Activated CD8-positive, alpha-beta T cell treated with anti-CD3 and anti-CD28 coated beads for 36 hours (primary cell): ENCODE measurements at regions not wholly inside any gene's neighbourhood (a gene's known extent, or its start where the extent isn't known, plus 50 kb on each side); places are given as distances from the start of the nearest gene placed in this dataset.
A peak's percentile ranks its signal among the peaks of the same experiment; 100 is the strongest.

ENCODE experiments used
- ATAC-seq: fragments of 200-7000 bp; cut with Tn5 transposase; one replicate; pipeline ENCODE4 v1.10.0; 2021; ENCODE audit warnings: mild to moderate bottlenecking, moderate library complexity
- CTCF ChIA-PET: fragments of 350-600 bp; sonication (Branson Sonifier 250); formaldehyde crosslinking; loops from one replicate; lab custom pipeline; 2021; ENCODE audit warnings: antibody characterized with exemption; lab: Charles Lee
- POLR2A ChIA-PET: fragments of 350-600 bp; sonication (Branson Sonifier 250); formaldehyde crosslinking; loops from one replicate; lab custom pipeline; 2021; ENCODE audit warnings: antibody characterized with exemption; lab: Charles Lee
- DNase-seq: peaks from one replicate; pipeline ENCODE4 v3.0.0-alpha.2; 2020
- H3K27ac Mint-ChIP-seq: one replicate; pipeline ENCODE4 v1.8.0; 2021; ENCODE audit warnings: mild to moderate bottlenecking, mixed read lengths
- H3K27me3 Mint-ChIP-seq: one replicate; pipeline ENCODE4 v1.8.0; 2021; ENCODE audit warnings: mixed read lengths
- H3K36me3 Mint-ChIP-seq: one replicate; pipeline ENCODE4 v1.8.0; 2021; ENCODE audit warnings: low read depth, mixed read lengths
- H3K4me1 Mint-ChIP-seq: one replicate; pipeline ENCODE4 v1.8.0; 2021; ENCODE audit warnings: low read depth, mixed read lengths
- H3K4me3 Mint-ChIP-seq: one replicate; pipeline ENCODE4 v1.8.0; 2021; ENCODE audit warnings: mild to moderate bottlenecking, moderate library complexity, mixed read lengths
- H3K9me3 Mint-ChIP-seq: one replicate; pipeline ENCODE4 v1.8.0; 2021; ENCODE audit warnings: mixed read lengths
- CTCF ChIP-seq: fragments of 200-600 bp; IDR thresholded peaks from one replicate; pipeline ENCODE4 v1.8.0; 2022; ENCODE audit warnings: antibody characterized with exemption, mild to moderate bottlenecking
- intact Hi-C: fragments of 100-400 bp; cut with micrococcal nuclease; formaldehyde crosslinking; loops from one replicate; pipeline ENCODE4 v1.10.0; 2022

GRCh38 chr12:76266797-76267196, 81.4 kb downstream of the BBS10 start:
- DNase-seq (no peak), ATAC-seq (no peak)
- H3K4me1 Mint-ChIP-seq, result peaks cover 2% of the 10 kb centered on the region
- H3K27me3 Mint-ChIP-seq, result peaks cover 20% of the 10 kb centered on the region
- intact Hi-C loops, result no loop called here
- no peaks in the 10 kb centered on the region for H3K36me3 Mint-ChIP-seq
- TF ChIP-seq CTCF, result no peak
- no peak overlapping the region for H3K27ac Mint-ChIP-seq
- H3K9me3 Mint-ChIP-seq, result no peaks in the 10 kb centered on the region
- ChIA-PET CTCF (interaction anchor here (1.6 kb wide), 1 partner anchor 81 kb away, joined by 5 read pairs; the partner anchor contains the start of gene BBS10), POLR2A (interaction anchor here (0.6 to 1.2 kb wide), 3 partner anchors 23 to 108 kb away, joined by 3 read pairs; no protein-coding TSS in a partner anchor)
- H3K4me3 Mint-ChIP-seq, result no peak overlapping the region

GRCh38 chr12:76265424-76266180, 82.6 kb downstream of the BBS10 start:
- CTCF ChIA-PET, result interaction anchor here (0.6 kb wide), 1 partner anchor 107 kb away, joined by 3 read pairs; no protein-coding TSS in a partner anchor
- Mint-ChIP-seq H3K4me1 (peaks cover 2% of the 10 kb centered on the region), H3K27ac (no peak overlapping the region), H3K4me3 (no peak overlapping the region), H3K9me3 (peaks cover 2% of the 10 kb centered on the region), H3K36me3 (no peaks in the 10 kb centered on the region), H3K27me3 (peaks cover 25% of the 10 kb centered on the region)
- TF ChIP-seq CTCF, result no peak
- POLR2A ChIA-PET, result interaction anchor here (0.6 kb wide), 1 partner anchor 205 kb away, joined by 3 read pairs; no protein-coding TSS in a partner anchor
- DNase-seq, result no peak
- no peak for ATAC-seq
- intact Hi-C loops, result no loop called here

- CTCF ChIA-PET, result interaction anchor here (0.6 kb wide), 1 partner anchor 106 kb away, joined by 3 read pairs; no protein-coding TSS in a partner anchor
- DNase-seq (no peak), ATAC-seq (peak; percentile 24)
- intact Hi-C loops, result no loop called here
- no peak overlapping the region for H3K27ac Mint-ChIP-seq
- H3K36me3 Mint-ChIP-seq, result no peaks in the 10 kb centered on the region
- peaks cover 2% of the 10 kb centered on the region for H3K9me3 Mint-ChIP-seq
- POLR2A ChIA-PET, result no interaction called here
- peaks cover 25% of the 10 kb centered on the region for H3K27me3 Mint-ChIP-seq
- no peak overlapping the region for H3K4me3 Mint-ChIP-seq
- H3K4me1 Mint-ChIP-seq, result peaks cover 2% of the 10 kb centered on the region
- TF ChIP-seq CTCF, result no peak
Measured at GRCh38 chr12:76264611-76265012, 83.6 kb downstream of the BBS10 start.

- ATAC-seq (no peak), DNase-seq (no peak)
- POLR2A ChIA-PET, result no interaction called here
- intact Hi-C loops, result no loop called here
- H3K9me3 Mint-ChIP-seq, result peaks cover 2% of the 10 kb centered on the region
- H3K36me3 Mint-ChIP-seq, result no peaks in the 10 kb centered on the region
- H3K4me1 Mint-ChIP-seq, result peaks cover 2% of the 10 kb centered on the region
- TF ChIP-seq CTCF, result no peak
- CTCF ChIA-PET, result no interaction called here
- H3K27ac Mint-ChIP-seq, result no peak overlapping the region
- H3K4me3 Mint-ChIP-seq, result no peak overlapping the region
- peaks cover 22% of the 10 kb centered on the region for H3K27me3 Mint-ChIP-seq
Measured at GRCh38 chr12:76263696-76264095, 84.5 kb downstream of the BBS10 start.

- intact Hi-C loops, result no loop called here
- peaks cover 13% of the 10 kb centered on the region for H3K27me3 Mint-ChIP-seq
Measured at GRCh38 chr12:76260390-76260748, 87.8 kb downstream of the BBS10 start.

More at GRCh38 chr12:76260390-76260748, 87.8 kb downstream of the BBS10 start:
- Mint-ChIP-seq H3K36me3 (no peaks in the 10 kb centered on the region), H3K27ac (no peak overlapping the region), H3K4me1 (peaks cover under 1% of the 10 kb centered on the region), H3K4me3 (no peak overlapping the region), H3K9me3 (peaks cover 2% of the 10 kb centered on the region)
- no peak for DNase-seq
- ATAC-seq, result no peak
- ChIA-PET POLR2A (interaction anchor here (0.6 kb wide), 1 partner anchor 1552 kb away, joined by 5 read pairs; no protein-coding TSS in a partner anchor), CTCF (interaction anchor here (1.1 kb wide), 1 partner anchor 11 kb away, joined by 4 read pairs; no protein-coding TSS in a partner anchor)
- no peak for TF ChIP-seq CTCF
